Hippocampal formation (tissue), 2 donors: ENCODE measurements at regions not wholly inside any gene's neighbourhood (a gene's known extent, or its start where the extent isn't known, plus 50 kb on each side); places are given as distances from the start of the nearest gene placed in this dataset.
"Not testable (repeated sequence)": the region's sequence is repeated elsewhere in the genome, so short reads cannot be mapped to it uniquely, and the experiment has no call there.

Experiments
- DNase-seq, 2 donors: peaks; one replicate each; lab custom pipeline; 2025; lab: John Stamatoyannopoulos, UW

GRCh38 chr2:67290451-67291290 is 106.5 kb upstream of the ETAA1 start:
- no peak for DNase-seq

GRCh38 chr2:67294218-67294617 is 102.9 kb upstream of the ETAA1 start:
- no peak for DNase-seq

GRCh38 chr2:67295406-67295805 is 101.7 kb upstream of the ETAA1 start:
- DNase-seq = no peak

GRCh38 chr2:67295851-67296250 is 101.3 kb upstream of the ETAA1 start:
- peak in 1 of 2 donors; percentile 1 for DNase-seq

GRCh38 chr2:67304300-67304890 is 92.7 kb upstream of the ETAA1 start:
- no peak for DNase-seq

GRCh38 chr2:67309281-67309680 is 87.9 kb upstream of the ETAA1 start:
- DNase-seq = no peak

- DNase-seq = no peak
Observed at GRCh38 chr2:67311536-67311935, 85.6 kb upstream of the ETAA1 start.

GRCh38 chr2:67312871-67313270 is 84.3 kb upstream of the ETAA1 start:
- no peak for DNase-seq

- DNase-seq = no peak
Observed at GRCh38 chr2:67313536-67313935, 83.6 kb upstream of the ETAA1 start.

- no peak for DNase-seq
Observed at GRCh38 chr2:67318031-67318430, 79.1 kb upstream of the ETAA1 start.

GRCh38 chr2:67318563-67318962 is 78.6 kb upstream of the ETAA1 start:
- no peak for DNase-seq

GRCh38 chr2:67318993-67319481 is 78.1 kb upstream of the ETAA1 start:
- DNase-seq = no peak

- no peak for DNase-seq
Observed at GRCh38 chr2:67320861-67321587, 76.1 kb upstream of the ETAA1 start.

GRCh38 chr2:67321588-67321903 is 75.6 kb upstream of the ETAA1 start:
- DNase-seq = no peak

- peak in 1 of 2 donors; percentile 7 for DNase-seq
Observed at GRCh38 chr2:67322353-67323001, 74.7 kb upstream of the ETAA1 start.

- DNase-seq = no peak
Observed at GRCh38 chr2:67323209-67323991, 73.7 kb upstream of the ETAA1 start.

GRCh38 chr2:67329513-67329912 is 67.6 kb upstream of the ETAA1 start:
- no peak for DNase-seq

GRCh38 chr2:67329951-67330350 is 67.2 kb upstream of the ETAA1 start:
- no peak for DNase-seq

- not testable (repeated sequence) for DNase-seq
Observed at GRCh38 chr2:67331419-67332086, 65.6 kb upstream of the ETAA1 start.

GRCh38 chr2:67337903-67338302 is 59.2 kb upstream of the ETAA1 start:
- DNase-seq = no peak
